ENCODE measurements at regions not wholly inside any gene's neighbourhood (a gene's known extent, or its start where the extent isn't known, plus 50 kb on each side); places are given as distances from the start of the nearest gene placed in this dataset.

DNA sequence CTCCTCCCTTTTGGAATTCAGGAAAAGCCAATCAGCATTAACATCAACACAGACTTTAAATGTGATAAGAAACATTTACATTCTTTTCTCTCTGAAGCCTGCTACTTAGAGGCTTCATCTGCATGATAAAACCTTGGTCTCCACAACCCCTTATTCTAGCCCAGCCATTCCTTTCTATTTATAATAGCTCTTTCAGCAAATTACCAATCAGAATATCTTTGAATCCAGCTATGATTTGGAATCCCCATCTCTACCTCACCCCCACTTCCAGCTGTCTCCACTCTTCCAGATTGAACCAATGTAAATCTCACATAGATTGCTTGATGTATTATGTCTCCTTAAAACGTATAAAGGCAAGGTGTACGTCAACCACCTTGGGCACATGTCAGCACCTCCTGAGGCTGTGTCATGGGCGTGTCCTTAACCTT, 139.7 kb downstream of the TUSC7 start:
- no peak for DNase-seq

- DNase-seq = no peak
Measured at GRCh38 chr3:116852803-116853202, 143.2 kb downstream of the TUSC7 start.

DNA sequence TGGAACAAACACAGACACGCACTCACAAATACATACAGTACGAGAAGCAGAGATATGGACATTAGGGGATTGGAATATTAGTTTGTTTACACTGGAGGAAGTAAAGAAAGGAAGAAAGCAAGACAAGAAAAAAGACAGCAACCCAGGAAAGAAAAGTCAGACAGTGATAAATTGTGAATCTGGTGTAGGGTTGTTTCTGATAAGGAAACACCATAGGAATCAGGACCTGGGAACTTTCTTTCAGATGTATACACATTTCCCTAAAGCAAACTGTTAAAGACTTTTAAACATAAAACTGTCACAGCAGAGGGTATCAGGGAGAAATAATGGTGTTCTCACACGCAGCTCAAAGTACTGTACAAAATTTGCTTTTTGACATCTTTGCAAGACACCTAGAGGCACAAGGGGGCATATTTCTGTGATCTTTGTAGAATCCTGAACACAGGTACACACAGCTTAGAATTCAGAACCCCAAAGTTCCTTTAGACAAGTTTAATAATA, 153.7 kb downstream of the TUSC7 start:
- DNase-seq = no peak

- no peak for DNase-seq
Measured at GRCh38 chr3:116863822-116864589, 154.4 kb downstream of the TUSC7 start.

DNA sequence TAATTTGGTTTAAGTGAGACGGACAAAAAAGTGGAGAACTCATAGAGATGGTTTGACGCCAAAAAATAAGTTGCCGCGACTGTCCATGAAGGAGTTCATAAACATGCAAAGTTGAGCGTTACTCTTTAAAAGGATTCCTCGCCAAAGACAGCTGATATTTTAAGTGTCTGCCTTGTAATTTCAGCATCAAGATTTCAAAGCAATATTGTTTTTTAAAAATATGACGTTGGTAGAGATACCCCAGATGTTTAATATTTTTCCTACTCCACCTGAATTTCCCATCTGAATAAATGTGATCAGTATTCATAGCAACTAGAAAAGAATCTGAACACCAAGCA, 155.0 kb downstream of the TUSC7 start:
- no peak for DNase-seq

DNA sequence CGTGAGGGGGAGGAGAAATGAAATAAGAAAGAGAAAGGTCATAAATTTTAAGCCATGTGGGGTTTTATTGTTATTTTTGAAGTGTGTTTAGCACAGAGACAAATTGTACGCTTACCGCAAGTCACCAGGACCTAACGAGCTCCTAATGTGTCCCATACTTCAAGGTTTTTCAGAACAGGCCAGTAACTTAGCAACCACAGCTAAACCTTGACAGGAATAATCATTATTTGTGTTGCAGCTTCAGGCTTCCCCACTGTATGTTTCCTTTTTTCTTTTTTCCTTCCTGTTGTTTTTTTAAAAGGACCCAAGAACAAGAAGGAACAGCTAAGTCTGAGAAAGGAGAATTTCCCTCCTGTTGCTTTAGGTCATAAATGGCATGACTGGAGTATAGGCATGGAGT, 160.8 kb downstream of the TUSC7 start:
- DNase-seq = no peak

DNA sequence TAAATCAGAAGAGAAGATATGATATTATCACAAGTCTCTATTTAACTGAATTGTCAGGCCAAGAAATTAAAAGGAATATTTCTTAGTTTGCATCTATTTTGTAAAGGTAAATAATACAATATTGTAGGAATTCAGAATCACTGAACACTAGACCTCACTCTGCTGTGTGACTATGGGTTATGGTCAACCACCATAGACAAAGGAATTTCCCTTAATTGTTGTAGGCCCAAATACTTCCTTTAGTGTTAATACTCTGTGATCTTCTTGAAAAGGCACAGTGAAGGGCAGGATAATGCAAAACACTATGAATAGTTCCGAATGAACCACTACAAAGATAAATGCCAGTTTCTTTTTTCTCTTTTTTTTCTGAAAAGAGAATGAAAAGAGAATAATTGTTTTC, 162.3 kb downstream of the TUSC7 start:
- DNase-seq = no peak

DNA sequence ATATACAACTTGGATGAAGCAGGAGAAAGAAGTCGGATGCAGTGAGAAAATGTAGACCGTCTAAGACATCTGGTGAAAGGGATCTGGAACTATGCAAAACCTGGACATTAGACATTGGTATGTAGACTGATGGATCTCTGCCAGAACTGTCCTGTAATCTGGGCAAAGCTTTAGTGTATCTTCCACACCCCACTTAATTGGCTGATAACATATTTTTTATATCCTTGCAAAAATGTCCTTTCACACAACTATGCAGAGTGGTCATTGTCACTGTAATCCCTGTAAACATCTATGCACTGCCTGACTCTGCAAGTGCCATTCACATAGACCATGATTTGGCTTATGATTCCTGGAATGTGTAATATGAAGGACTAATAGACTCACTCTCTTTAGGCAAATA, 163.1 kb downstream of the TUSC7 start:
- DNase-seq = no peak

DNA sequence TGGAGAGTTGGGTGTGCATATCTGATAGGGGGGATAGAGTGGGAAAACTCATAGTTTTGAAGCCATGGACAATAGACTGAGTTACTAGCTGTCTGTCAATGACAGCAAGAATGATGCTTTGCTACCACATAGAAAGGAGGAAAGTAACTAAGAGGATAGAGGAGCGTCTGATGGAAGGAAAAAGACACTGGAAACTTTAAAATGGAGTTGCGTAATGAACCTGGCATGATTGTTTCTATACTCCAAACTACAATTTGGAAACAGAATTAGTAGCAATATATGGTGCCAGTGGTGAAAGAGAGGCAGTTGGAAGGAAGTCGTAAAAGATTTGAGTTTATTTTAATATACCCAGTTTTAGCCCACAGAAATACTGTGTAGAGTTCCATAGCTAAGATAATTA, 163.6 kb downstream of the TUSC7 start:
- no peak for DNase-seq

- no peak for DNase-seq
Measured at GRCh38 chr3:116877968-116878367, 168.4 kb downstream of the TUSC7 start.

DNA sequence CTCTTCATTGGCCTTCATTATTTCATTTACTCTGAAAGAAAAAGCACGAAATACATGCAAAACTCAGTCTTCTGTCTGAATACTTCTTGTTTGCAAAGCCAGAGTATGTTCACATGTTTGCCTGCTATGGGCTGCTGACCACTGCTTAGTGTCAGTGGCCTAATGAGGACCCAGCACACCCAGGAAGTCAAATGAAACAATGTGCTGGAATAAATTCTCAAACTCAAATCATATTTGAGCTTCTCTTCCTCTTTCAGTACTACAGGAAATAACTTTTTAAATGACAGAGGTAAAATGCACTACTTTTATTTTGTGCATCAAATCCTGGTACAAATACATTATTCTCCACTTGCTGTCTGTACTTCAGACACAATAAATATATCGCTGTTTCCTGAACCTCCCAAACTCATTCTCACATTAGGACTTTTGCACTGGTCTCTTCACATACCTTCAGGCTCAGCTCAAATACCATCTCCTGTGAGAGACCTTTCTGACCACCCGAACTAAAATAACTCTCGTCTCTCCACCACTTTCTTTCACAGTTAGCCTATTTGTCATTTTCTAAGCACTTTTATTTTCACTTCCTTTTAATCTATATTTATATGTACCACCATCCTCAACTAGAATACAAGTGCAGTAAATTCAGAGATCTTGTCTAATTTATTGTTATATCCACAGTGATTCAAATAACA, 176.8 kb downstream of the TUSC7 start:
- no peak for DNase-seq

GRCh38 chr3:116896116-116896515, 186.5 kb downstream of the TUSC7 start:
- no peak for DNase-seq

- DNase-seq = no peak
Measured at GRCh38 chr3:116897382-116897781, 187.8 kb downstream of the TUSC7 start.

DNA sequence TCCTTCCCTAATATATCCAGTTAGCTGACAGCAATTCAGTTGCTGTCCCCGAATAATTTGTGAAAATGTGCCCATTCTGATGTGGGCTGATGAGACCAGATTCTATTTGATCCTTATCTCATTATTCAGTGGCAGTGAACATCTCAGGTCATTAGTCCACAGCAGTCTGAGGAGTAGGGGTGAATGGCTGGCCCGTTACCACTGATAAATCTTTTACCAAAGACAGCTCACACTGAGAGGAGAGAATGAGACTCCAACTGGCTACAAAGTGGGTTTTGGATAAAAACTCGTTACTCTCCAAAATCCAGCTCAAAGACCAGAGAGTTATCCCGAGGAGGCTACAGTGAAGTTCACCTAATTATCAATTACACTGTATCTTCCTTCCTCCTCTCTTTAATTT, 189.7 kb downstream of the TUSC7 start:
- no peak for DNase-seq

- no peak for DNase-seq
Measured at GRCh38 chr3:116905334-116905733, 195.8 kb downstream of the TUSC7 start.

GRCh38 chr3:116905794-116906193, 196.2 kb downstream of the TUSC7 start:
- no peak for DNase-seq

DNA sequence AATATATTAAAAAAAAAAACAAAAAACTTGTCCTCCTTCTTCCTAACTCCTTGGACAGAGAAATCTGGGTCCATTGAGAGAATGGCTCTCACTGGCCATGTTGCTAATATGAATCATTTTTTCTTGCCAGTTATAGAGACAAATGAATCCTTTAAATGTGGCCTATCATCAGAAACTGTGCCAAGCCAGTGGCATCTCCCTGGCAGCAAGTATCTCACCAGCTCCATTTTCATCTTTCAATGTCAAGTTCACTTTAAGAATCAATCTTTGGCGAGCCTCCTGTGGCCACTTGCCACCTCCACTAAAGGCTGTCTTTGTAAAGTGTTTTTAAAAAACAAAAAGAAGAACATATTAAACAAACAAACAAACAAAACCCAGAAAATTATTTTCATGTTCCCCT, 202.5 kb downstream of the TUSC7 start:
- no peak for DNase-seq

DNA sequence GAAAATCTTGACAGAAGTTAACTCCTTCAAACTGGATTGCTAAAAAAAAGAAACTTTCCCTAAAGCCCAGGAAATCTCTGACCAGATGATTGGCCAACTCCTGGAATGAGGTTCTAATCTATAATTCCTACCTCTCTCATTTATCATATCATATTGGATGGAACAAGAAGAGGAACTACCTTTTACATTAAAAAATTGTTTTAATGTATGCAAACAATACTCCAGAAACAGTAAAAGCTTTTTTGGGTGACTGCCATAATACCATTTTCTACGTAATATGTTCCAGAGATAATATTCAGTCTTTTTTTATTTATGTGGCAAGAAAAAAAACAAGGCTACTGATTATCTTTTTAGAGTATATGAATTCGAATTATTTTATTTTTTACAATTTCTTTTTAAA, 204.4 kb downstream of the TUSC7 start:
- DNase-seq = no peak

DNA sequence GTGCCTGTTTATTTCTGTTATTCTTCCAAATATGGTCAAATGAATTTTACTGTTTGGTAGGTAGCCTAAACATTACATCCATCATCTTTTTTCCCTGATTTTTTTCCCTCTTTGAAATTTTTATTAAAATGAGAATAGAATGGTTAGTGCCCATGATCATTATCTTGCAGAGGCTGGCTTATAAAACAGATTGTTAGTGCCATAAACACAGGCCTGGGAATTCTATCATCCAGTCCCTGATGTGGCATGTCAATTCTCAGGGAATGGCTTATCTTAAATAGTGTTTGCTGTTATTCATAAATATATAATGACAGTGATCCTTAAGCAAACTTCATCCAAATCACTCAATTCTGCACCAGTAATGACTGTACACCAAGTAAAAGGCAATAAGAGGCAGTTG, 207.3 kb downstream of the TUSC7 start:
- DNase-seq = no peak

GRCh38 chr3:116920826-116921610, 211.4 kb downstream of the TUSC7 start:
- DNase-seq = no peak

DNA sequence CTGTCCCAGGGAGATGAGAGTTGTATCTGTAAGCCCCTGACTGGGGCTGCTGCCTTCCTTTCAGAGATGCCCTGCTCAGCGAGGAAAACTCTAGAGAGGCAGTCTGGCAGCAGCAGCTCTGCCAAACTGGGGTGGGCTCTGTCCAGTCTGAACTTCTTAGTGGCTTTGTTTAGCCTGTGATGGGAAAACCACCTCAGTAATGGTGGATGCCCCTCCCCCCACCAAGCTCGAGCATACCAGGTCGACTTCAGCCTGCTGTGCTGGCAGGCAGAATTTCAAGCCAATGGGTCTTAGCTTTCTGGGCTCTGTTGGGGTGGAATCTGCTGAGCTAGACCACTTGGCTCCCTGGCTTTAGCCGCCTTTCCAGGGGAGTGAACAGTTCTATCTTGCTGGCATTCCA, 218.3 kb downstream of the TUSC7 start:
- DNase-seq = no peak

DNA sequence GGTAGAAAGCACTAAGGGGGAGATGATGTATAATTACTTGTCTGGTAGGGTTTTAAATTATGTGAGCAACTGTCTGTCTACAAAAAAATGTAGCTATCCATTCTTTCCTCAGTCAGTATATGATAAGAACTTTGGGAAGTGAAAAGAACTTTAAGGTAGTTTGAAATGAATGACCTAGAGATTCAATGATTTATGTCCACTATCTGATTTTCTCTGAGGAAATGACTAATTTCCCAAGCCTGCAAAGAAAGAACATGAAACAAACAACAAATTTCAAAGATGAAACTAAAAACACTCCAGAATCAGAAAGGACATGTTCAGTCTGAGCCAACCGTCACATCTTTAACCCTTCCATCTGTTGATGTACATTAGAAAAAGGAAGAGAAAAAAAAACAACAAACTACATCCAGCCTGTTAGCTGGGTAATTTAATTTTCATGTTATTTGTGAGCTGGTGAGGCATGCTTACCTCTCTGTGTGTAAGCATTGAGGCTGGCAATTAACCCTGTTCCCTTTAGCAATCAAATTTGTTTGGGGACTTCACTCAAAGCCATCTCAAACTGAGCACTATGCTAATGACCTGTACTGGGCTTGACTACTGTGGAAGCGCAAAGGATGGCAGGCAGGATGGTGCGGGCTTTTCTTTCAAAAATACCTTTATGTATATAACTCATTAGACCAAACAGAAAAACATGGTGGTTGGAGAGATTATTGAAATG, 220.1 kb downstream of the TUSC7 start:
- no peak for DNase-seq

GRCh38 chr3:116930786-116931185, 221.2 kb downstream of the TUSC7 start:
- no peak for DNase-seq

Measured in stimulated activated CD4-positive, alpha-beta T cell treated with anti-CD3 and anti-CD28 coated beads, Interleukin-1b, Interleukin-23, amount 100 ng/mL, for 48 hours (primary cell).